ENCODE measurements at regions not wholly inside any gene's neighbourhood (a gene's known extent, or its start where the extent isn't known, plus 50 kb on each side); places are given as distances from the start of the nearest gene placed in this dataset.

DNA sequence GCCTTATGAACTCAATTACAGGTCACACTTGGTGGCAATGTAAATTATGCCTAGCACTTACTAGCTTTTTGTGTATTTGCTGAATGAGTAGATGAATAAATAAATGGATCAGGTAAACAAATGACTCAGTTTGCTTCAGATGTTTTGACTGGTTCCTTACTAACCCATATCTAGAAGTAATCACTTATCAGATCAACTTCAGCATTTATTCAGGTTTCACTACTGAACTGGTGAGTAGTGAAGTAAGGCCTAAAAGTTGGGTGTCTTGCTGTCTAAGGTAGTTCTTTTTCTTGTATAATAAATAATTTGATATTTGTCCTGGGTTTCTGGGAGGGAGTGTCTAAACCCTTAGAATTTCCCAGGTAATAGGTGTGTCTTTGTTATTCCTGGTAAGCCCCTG lies 205.0 kb downstream of the UXS1 start:
- no peak for TF ChIP-seq CTCF (IDR thresholded peaks at IDR 0.05)
- TF ChIP-seq, protein P1, sequence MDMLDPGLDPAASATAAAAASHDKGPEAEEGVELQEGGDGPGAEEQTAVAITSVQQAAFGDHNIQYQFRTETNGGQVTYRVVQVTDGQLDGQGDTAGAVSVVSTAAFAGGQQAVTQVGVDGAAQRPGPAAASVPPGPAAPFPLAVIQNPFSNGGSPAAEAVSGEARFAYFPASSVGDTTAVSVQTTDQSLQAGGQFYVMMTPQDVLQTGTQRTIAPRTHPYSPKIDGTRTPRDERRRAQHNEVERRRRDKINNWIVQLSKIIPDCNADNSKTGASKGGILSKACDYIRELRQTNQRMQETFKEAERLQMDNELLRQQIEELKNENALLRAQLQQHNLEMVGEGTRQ (IDR thresholded peaks at IDR 0.05), result no peak
- TF ChIP-seq SMC3 (IDR thresholded peaks at IDR 0.05), result no peak
- no peak for TF ChIP-seq POLR2A (IDR thresholded peaks at IDR 0.05; ENCODE audit: low read length)
- TF ChIP-seq NPAS2 (CRISPR knock-in tag; IDR thresholded peaks at IDR 0.05; ENCODE audit: borderline replicate concordance), result no peak
- TF ChIP-seq JUNB (IDR thresholded peaks at IDR 0.05), result no peak
- no peak for TF ChIP-seq EP300 (IDR thresholded peaks at IDR 0.05)
- no peak for TF ChIP-seq NR3C1 (IDR thresholded peaks at IDR 0.05)
- no peak for TF ChIP-seq MAZ (IDR thresholded peaks at IDR 0.05; ENCODE audit: borderline replicate concordance, low read depth, low read length)
- no peak for TF ChIP-seq RCOR1 (IDR thresholded peaks at IDR 0.05; ENCODE audit: low read depth, low read length)
- no peak for TF ChIP-seq RAD21 (conservative IDR thresholded peaks at IDR 0.05 in 1 of 2, IDR thresholded peaks at IDR 0.05 in 1 of 2)
- TF ChIP-seq MYC (IDR thresholded peaks at IDR 0.05; ENCODE audit: borderline replicate concordance, low read length), result no peak

Data from A549 (cell line).